RPMI8226 (cell line): ENCODE measurements at regions not wholly inside any gene's neighbourhood (a gene's known extent, or its start where the extent isn't known, plus 50 kb on each side); places are given as distances from the start of the nearest gene placed in this dataset.
A peak's percentile ranks its signal among the peaks of the same experiment; 100 is the strongest.

Experiments
- DNase-seq: peaks from one replicate; pipeline ENCODE4 v3.0.0-alpha.2; 2015

- DNase-seq, result no peak
Measured at GRCh38 chr18:66727991-66728390, 124.1 kb upstream of the CDH19 start.

DNA sequence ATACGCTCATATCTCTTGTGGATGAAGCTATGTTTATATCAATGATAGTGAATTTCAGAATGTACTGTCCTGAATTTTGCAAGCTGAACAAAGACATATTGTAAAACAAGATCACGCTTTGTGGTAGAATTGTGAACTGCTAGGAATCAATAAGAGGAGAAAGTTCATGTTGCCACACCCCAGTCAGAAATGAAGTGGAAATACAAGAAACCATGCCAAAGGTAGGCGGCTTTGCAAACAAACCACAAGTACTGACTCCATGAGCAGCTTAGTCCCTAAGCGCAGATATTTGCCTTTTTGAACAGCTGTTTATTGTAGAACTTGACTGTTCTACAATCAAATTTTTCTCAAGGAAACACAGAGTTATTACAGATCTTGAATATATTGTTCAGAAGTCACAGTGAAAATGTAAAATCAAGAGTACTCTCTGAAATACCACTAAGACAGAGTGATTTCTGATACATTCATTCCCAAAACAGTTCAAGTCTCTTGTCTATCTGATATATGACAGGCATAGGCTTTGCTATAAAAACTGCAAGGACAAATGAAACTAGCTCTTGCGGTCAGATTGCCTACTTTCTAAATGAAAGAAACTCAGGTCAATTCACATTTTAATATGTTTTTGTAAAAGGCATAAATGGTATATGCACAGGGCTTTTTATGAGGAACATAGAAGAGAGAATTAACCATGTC is 120.9 kb upstream of the CDH19 start:
- no peak for DNase-seq

- DNase-seq, result no peak
Measured at GRCh38 chr18:66722671-66723070, 118.8 kb upstream of the CDH19 start.

- DNase-seq, result peak; percentile 46
Measured at GRCh38 chr18:66708646-66709045, 104.8 kb upstream of the CDH19 start.

DNA sequence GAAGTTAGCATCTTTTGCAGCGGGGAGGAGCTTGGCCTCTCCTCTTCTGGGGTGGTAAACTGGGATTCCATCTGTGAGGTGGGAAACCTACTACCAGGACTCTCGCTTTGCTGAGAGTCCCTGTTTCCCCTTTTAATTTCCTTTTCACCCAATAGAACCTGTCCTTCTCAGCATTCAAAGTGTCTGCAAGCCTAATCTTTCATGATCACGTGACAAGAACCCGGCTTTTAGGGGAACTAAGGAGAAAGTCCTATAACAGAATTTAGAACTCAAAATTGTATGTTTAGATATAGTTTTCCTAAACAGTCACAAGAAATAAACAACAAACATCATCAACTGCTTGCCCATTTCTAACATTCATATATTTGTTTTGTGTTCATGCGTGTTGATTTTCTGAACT is 103.6 kb upstream of the CDH19 start:
- DNase-seq, result no peak

DNA sequence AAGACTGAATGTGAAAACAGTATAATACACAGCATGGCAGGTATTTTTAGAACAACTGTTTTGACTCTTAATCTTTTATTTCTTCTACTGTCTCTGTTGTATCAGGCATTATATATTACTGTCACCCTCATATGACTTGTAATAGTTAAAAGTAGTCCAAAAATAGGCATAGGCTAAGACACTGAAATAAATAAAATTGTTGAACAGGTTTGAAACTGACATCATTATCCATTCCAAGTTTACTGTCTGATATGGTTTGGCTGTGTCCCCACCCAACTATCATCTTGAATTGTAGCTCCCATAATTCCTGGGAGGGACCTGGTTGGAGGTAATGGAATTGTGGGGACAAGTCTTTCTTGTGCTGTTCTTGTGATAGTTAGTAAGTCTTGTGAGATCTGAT is 91.4 kb upstream of the CDH19 start:
- DNase-seq, result no peak

DNA sequence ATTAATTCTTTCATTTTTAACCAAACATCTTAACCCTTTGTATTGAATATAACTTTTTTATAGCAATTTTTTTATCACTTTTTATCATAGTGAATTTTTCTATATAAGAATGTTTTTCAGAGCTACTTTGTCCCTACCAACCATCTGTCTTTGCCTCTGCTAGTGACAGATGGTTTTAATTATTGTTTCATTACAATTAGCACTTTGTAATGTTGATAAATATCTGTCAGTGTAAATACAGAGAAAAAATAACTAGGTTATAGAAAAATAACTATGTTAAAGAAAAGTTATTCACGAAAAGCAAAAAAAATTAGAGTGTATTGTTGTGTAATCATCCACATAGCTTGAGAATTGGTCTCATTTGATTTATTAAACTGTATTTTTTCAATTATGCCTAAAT is 91.0 kb upstream of the CDH19 start:
- DNase-seq, result no peak

GRCh38 chr18:66687635-66688034 is 83.7 kb upstream of the CDH19 start:
- no peak for DNase-seq

DNA sequence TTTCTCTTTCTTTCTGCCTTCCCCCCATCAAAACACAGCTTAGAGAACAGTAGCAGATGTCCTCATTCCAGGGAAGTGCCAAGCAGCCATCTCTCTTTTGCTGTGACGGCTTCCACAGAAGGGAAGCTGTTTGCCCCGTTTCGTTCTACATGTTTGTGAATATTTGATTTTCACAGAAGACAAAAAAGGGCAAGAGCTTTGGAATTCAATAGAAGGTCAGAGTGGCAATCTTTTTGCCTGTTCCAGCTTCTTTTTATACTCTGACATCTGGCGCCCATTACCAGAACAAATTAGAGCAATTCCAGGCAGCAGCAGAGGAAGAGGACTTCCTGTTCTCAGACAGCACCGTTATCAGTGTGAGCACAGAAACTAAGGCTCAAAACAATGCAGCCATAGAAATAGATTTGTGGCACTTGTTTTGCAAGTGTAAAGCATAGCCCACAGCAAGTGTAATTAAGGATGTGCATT is 79.0 kb upstream of the CDH19 start:
- DNase-seq, result no peak

GRCh38 chr18:66676699-66677098 is 72.8 kb upstream of the CDH19 start:
- no peak for DNase-seq

- no peak for DNase-seq
Measured at GRCh38 chr18:66674286-66674685, 70.4 kb upstream of the CDH19 start.

GRCh38 chr18:66668706-66669105 is 64.8 kb upstream of the CDH19 start:
- no peak for DNase-seq

DNA sequence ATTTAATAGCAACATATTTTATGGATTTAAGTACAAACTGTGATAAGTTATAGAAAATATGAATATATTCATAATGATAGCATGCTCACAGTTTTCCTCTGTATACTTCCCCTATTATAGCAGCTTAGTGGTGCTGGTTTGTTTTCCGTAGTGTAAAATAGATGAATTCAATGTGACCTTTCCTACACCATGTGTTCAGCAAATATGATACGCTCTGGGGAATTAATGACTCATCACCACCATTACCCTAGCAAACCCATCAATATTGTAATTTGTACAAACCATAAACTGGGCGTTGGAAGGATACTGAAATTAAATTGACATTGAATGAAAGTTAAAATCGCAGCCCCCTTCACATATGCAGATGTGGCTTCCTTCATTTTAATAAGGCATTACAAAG is 58.7 kb upstream of the CDH19 start:
- no peak for DNase-seq

- no peak for DNase-seq
Measured at GRCh38 chr18:66655407-66655806, 51.5 kb upstream of the CDH19 start.
